Vagina (tissue), 2 donors: ENCODE measurements at regions not wholly inside any gene's neighbourhood (a gene's known extent, or its start where the extent isn't known, plus 50 kb on each side); places are given as distances from the start of the nearest gene placed in this dataset.

Experiments
- POLR2A ChIP-seq, 2 donors: fragments of 450-650 bp; IDR thresholded peaks; one replicate each; pipeline ENCODE4 v1.6.1; 2017; ENCODE audit warnings: antibody characterized with exemption in 2 of 2, mild to moderate bottlenecking in 2 of 2, moderate library complexity in 2 of 2
- POLR2AphosphoS5 ChIP-seq, 2 donors: sonication (generic); formaldehyde crosslinking; IDR thresholded peaks; one replicate each; pipeline ENCODE4 v1.9.0; 2017; ENCODE audit warnings: antibody characterized with exemption in 2 of 2, mild to moderate bottlenecking in 2 of 2, low read depth in 1 of 2; ENCODE audit not compliant: insufficient read depth in 1 of 2
- TF ChIP-seq, protein P1 (sequence below), 3 experiments: fragments of 450-650 bp in 2 of 3; fragments of 200-600 bp in 1 of 3; sonication (generic) in 1 of 3; IDR thresholded peaks; one replicate each; pipeline ENCODE4 v1.5.1; 2017 to 2019; ENCODE audit warnings: antibody characterized with exemption in 3 of 3, mild to moderate bottlenecking in 2 of 3, moderate library complexity in 2 of 3

DNA sequence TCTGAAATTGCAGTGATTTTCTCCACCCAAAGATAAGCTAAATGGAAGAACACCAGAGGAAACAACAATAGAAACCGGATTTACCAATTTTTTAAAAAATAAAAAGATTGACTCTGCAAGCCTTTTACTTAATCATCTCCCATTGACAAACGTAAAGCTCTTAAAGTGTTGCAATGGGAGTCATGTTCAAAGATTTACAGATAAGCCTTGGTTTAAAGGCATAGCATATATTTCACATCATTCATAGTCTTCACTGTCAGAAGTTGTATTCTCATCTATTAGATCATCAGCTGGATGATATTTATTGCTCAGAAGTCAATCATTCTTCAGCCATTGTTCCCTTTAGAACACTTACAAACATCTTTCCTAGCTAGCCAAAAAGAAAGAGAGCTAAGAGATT lies 397.6 kb downstream of the GBE1 start:
- no peak for TF ChIP-seq POLR2AphosphoS5 (IDR thresholded peaks at IDR 0.05; ENCODE audit: insufficient read depth in 1 of 2, low read depth in 1 of 2)
- TF ChIP-seq, protein P1, sequence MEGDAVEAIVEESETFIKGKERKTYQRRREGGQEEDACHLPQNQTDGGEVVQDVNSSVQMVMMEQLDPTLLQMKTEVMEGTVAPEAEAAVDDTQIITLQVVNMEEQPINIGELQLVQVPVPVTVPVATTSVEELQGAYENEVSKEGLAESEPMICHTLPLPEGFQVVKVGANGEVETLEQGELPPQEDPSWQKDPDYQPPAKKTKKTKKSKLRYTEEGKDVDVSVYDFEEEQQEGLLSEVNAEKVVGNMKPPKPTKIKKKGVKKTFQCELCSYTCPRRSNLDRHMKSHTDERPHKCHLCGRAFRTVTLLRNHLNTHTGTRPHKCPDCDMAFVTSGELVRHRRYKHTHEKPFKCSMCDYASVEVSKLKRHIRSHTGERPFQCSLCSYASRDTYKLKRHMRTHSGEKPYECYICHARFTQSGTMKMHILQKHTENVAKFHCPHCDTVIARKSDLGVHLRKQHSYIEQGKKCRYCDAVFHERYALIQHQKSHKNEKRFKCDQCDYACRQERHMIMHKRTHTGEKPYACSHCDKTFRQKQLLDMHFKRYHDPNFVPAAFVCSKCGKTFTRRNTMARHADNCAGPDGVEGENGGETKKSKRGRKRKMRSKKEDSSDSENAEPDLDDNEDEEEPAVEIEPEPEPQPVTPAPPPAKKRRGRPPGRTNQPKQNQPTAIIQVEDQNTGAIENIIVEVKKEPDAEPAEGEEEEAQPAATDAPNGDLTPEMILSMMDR (IDR thresholded peaks at IDR 0.05) = no peak
- TF ChIP-seq POLR2A (IDR thresholded peaks at IDR 0.05) = no peak
